ENCODE measurements at regions not wholly inside any gene's neighbourhood (a gene's known extent, or its start where the extent isn't known, plus 50 kb on each side); places are given as distances from the start of the nearest gene placed in this dataset.

DNA sequence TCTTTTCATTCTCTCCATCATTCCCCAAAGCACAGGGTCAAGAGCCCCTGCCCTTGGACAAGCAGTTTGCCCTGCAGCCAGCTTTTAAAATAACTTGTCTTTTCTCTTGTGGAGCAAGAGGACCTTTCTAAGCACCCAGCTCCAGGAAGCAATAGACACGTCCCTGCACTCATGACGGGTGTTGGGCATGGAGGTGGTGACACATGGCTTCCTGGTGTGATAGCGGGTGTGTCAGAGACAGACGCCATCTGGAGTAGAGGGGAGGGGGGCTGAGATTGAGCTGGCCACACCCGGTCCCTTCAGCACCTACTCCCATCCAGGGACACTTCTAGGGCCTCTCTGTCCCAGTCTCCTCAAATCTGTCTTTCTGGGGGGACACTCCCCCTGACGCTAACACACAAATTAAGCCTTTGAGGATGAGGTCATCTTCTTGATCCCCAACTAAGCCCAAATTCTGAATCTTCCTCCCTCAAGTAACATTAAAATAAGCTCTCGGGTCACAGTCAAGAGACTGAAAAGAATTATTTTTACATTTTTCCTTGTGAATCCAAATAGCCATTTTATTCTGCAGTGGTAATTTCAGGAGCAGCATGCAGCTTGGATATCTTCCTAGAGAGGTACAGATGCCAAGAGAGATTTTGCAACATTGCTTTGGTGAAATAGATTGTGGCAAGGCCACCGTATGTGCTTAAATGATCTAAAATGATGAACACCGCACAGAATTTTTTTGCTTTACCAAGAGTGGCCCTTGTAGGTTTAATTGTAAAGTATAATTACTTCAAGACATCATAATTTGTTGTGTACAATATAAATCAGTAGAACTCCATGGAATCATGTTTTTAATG, 216.6 kb upstream of the IRX3 start:
- DNase-seq (ENCODE audit: insufficient read length, low spot score) (no peak), FAIRE-seq (no peak)
- no peak for TF ChIP-seq POLR2A (IDR thresholded peaks at IDR 0.05; ENCODE audit: low read depth, low read length)

DNA sequence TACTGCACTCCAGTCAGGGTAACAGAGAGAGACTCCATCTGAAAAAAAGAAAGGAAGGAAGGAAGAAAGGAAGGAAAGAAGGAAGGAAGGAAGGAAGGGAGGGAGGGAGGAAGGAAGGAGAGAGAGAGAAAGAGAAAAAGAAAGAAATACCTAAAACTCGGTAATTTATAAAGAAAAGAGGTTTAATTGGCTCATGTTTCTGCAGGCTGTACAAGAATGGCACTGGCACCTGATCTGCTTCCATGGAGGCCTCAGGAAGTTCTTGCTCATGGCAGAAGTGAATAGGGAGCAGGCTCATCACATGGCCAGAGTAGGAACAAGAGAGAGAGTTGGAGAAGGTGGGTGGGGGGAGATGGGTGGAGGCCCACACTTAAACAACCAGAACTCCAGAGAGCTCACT, 215.2 kb upstream of the IRX3 start:
- DNase-seq (ENCODE audit: insufficient read length, low spot score) (no peak), FAIRE-seq (no peak)
- TF ChIP-seq POLR2A (IDR thresholded peaks at IDR 0.05; ENCODE audit: low read depth, low read length) = no peak

DNA sequence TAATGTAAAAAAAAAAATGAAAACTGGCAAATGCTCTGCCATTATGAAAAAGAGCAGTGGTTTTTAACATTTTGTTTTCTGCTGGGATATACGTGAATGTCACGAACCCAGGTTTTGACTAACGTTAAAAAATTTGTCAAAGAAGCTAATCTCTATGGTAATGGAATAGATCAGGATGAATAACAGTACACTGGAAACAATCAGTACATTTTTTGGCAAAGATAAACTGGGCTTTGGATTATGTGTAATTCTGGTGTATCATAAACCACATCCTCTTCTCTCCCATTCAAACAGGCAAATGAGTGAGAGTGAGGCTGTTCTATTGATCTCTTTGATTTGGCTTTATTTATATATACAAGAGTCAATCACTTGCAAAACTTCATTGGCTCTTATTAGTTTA, 207.0 kb upstream of the IRX3 start:
- TF ChIP-seq POLR2A (IDR thresholded peaks at IDR 0.05; ENCODE audit: low read depth, low read length) = no peak
- no peak for FAIRE-seq

DNA sequence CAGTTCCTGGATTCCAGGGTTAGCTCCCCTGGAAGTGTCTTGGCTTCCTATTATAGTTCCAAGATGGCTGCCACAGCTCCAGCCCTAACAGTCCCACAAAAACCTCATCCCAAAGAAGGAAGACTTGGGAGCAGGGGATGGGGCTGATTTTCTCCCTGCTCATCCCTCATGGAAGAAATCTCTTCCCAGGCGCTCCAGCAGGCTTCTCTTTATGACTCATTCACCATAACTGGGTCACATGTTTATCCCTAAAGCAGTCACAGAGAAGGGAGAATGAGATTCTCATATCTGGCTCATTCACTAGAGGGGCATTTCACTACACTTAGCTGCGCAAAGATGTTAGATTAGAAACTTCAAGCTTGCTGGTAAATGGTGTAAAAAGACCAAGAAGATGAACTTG, 206.5 kb upstream of the IRX3 start:
- TF ChIP-seq POLR2A (IDR thresholded peaks at IDR 0.05; ENCODE audit: low read depth, low read length) = no peak
- DNase-seq (ENCODE audit: insufficient read length, low spot score) (no peak), FAIRE-seq (no peak)

More for the DNA sequence above, 207.0 kb upstream of the IRX3 start:
- no peak for DNase-seq (ENCODE audit: insufficient read length, low spot score)

DNA sequence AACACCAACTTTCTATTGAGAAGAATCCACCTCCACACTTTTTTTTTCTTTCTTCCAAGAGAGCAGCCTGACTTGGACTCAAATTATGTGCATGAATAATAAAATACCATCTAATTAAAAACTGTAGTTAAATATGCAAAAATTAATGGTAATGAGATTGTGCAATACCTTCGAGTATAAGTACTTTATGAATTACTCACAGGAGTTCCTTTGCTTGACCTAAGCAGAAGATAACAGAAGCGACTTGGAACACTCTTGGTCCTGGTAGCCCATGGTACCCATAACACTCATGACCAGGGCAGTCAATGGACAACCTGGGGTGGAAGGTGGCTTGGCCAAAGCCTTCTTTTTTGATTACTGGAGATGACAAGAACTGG, 203.5 kb upstream of the IRX3 start:
- no peak for TF ChIP-seq POLR2A (IDR thresholded peaks at IDR 0.05; ENCODE audit: low read depth, low read length)
- FAIRE-seq = no peak
- no peak for DNase-seq (ENCODE audit: insufficient read length, low spot score)

DNA sequence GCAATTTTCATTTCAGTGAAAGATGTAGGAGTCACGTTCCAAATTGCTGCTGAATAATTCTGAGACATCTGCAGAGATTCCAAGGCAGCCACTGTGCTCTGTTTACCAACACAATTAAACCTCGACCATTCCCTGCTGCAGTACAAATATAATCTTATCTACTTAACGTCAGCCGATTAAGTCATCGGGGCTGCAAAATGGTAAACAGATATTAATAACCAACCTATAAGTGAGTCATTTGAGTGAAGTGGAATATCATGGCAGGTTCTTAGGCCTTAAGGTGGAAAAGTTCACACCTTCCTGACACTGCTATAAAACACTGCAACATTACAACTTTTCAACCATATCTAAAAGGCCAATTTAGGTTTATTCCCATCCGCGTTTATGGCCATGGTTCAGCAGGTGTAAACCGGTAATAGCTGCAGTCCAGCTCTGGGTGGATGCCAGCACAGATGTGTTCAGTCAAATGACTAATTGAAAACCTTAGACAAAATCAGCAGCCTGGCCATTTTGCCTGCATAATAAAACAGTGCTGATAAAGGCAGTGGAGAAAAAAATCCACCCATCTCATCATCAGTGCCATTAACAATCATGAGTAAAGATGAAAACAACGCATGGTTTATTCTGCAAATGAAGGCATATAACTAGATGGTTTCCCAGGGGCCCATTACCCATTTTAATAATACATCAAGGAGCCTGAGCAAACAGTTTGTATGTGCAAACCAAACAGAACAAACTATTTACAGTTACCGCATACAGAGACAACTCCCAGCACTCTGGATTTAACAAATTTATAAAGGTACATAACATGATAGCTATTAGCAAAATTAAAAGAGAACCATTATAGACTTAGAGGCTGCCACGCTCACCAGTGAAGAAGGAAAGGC, 202.9 kb upstream of the IRX3 start:
- DNase-seq (ENCODE audit: insufficient read length, low spot score) (no peak), FAIRE-seq (no peak)
- no peak for TF ChIP-seq POLR2A (IDR thresholded peaks at IDR 0.05; ENCODE audit: low read depth, low read length)

DNA sequence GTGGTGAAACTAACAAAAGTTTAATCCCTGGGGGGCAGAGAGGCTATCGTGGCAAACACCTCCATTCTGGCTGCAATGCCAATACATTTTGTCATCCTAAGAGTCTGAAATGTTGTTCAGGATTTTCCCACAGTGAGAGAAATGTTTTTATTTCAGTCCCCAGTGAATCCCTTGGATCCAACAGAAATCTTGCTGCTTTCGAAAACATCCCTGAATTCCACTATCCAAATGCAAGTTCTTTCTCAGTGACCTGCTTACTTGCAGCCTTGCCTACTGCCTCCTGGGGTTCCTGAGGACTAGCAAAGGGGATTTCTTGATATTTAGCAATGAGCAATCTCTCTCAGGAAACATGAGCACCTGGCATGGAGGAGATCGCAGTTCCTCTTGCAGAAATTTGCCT, 202.1 kb upstream of the IRX3 start:
- FAIRE-seq (no peak), DNase-seq (ENCODE audit: insufficient read length, low spot score) (no peak)
- no peak for TF ChIP-seq POLR2A (IDR thresholded peaks at IDR 0.05; ENCODE audit: low read depth, low read length)

DNA sequence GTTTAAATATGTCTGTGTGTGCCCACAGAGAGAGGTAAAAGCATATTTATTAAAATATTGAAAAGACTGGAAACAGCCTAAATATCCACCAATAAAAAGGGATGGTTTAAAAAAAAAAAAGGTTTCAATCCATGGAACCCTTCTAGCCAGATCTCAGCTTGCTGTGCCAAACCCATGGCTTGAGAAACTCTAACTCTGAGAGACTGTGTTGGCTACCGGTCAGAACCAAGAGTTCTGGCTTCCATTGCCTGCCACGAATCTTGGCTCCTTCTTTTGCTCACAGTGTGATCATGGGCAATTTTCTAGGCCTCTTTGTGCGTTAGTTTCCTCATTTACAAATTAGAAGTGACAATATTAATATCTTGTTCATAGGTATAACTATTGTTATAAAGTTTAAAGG, 201.3 kb upstream of the IRX3 start:
- DNase-seq (ENCODE audit: insufficient read length, low spot score) (no peak), FAIRE-seq (no peak)
- TF ChIP-seq POLR2A (IDR thresholded peaks at IDR 0.05; ENCODE audit: low read depth, low read length) = no peak

DNA sequence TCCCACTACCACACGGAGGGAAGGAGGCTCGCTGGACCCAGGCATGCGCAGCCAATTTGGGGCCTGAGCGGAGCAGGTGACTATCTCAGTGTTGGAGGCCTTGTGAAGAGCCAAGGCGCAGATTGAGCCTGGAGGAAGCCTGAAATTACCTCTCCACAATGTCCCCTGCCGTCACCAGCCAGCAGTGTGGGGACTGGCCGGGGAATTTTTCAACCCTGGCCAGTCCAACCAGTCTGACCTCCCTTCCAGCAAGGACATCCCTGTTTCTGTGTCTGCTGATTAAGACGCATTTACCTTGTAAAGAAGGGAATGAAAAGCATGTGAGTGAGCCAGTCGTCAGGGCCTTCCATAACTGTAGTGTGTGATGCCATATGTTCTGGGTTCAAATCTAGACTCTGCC, 198.1 kb upstream of the IRX3 start:
- DNase-seq (ENCODE audit: insufficient read length, low spot score) = no peak
- no peak for TF ChIP-seq POLR2A (IDR thresholded peaks at IDR 0.05; ENCODE audit: low read depth, low read length)
- FAIRE-seq = no peak

DNA sequence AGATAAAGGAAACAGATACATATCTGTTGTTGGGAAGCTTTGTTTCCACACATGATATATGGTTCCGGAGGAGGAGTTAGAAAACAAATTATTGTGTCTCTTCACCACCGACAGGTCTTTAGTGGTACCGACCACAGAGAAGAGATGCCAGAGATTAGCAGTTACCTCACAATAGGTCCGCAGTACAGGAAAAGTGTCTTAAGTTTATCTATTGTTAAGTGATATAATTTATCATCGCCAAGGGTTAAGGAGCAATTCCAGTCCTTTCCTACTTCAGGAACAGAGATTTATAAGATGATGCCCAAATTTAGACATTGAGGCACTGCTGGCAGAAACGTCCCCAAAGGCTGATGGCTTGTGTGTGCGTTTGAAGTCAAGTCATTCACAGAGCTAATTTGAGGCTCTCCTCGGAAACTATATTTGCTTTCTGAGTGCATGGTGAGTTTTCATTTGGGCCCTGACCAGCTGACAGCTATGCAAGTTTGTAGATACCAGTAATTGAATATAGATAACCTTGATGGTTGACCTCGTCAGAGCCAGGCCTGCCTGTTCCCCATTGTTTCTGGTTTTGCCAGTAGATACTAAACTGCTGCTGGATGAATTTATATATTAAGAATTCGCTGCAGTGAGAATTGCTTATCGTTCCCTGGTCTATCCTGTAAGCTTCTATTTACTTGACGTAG, 196.4 kb upstream of the IRX3 start:
- FAIRE-seq (no peak), DNase-seq (ENCODE audit: insufficient read length, low spot score) (no peak)
- TF ChIP-seq POLR2A (IDR thresholded peaks at IDR 0.05; ENCODE audit: low read depth, low read length) = no peak

DNA sequence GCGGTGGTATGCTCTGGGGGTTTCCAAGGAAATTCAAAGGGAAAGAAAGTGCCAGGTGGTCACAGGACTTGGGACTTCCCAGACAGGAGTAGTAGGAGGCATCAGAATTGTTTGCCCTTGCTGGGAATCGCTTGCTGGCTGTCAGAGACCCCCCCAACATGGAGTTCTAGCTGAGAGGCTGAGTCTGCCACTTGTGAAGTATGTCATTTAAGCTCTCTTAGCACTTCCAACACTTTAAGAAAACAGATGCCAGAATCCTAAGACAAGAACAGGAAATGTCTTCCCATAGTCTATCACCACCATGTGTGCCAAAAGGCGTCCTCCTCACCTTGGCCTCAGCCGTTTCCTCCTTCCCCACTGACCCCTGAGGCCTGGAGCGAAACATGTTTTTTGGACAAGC, 193.8 kb upstream of the IRX3 start:
- no peak for DNase-seq (ENCODE audit: insufficient read length, low spot score)
- no peak for TF ChIP-seq POLR2A (IDR thresholded peaks at IDR 0.05; ENCODE audit: low read depth, low read length)
- no peak for FAIRE-seq

DNA sequence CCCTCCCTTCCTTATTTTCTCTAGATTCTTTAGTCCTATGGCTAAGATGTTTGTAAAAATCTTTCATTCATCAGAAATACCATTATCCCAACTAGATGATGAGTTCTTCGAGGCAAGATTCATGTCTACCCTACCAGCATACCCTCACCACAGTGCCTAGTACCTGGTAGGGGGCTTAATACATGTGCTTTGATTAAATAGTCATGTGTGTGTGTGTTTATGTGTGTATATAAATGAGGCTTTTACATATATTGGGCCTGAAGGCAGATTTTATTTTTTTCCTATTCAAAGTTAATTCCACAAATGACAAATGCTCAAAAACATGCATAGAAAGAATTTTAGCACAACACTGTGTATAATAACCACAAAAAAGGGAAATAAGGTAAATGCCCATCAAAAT, 193.0 kb upstream of the IRX3 start:
- no peak for FAIRE-seq
- no peak for TF ChIP-seq POLR2A (IDR thresholded peaks at IDR 0.05; ENCODE audit: low read depth, low read length)
- DNase-seq (ENCODE audit: insufficient read length, low spot score) = no peak

DNA sequence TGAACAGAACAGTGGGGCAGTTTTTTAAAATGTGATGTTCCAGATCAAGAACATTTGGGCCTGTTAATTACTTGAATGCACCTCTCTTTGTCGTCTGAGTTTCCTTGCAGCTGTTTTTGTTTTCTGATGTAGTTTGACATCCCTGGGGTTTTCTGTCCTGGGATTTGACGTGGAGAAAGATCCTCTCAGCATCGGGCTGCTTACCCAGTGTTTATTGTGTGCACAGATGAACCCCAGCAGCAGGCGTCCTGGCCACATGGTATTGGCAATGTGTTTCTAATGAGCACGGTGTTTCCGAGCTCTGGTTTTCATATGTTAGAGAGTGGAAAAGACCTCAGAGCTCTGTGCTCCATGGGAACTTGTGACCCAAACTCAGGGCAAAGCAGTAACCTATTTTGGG, 191.1 kb upstream of the IRX3 start:
- DNase-seq (ENCODE audit: insufficient read length, low spot score) = no peak
- no peak for FAIRE-seq
- no peak for TF ChIP-seq POLR2A (IDR thresholded peaks at IDR 0.05; ENCODE audit: low read depth, low read length)

DNA sequence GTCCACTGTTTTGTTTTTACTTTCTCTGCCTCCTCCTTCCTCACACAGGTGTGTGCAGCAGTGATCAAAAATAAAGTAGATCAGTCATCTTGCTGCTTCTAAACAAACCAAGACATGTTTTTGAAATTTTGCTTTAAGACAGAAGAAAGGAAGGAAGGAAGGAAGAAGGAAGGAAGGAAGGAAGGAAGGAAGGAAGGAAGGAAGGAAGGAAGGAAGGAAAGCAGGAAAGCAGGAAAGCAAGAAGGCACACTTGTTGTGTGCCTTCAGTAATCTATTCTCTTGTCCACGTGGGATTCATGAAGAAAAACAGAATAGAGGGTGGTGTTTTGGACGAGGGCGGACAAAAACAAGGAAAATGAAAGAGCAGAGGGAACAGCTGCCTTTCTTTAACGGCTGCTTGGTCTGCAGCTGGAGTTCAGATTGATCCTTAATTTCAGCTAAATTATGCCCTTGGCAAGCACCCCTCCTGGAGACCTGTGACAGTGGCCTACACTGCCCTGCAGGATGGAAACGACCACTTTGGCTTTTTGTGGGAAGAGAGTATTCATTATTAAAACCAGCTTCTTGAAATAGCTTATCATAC, 188.5 kb upstream of the IRX3 start:
- no peak for DNase-seq (ENCODE audit: insufficient read length, low spot score)
- no peak for FAIRE-seq
- TF ChIP-seq POLR2A (IDR thresholded peaks at IDR 0.05; ENCODE audit: low read depth, low read length) = no peak

Data from H54 (cell line).